GM23338 (cell line): ENCODE measurements at regions not wholly inside any gene's neighbourhood (a gene's known extent, or its start where the extent isn't known, plus 50 kb on each side); places are given as distances from the start of the nearest gene placed in this dataset.

ENCODE experiments used
- ATAC-seq: fragments of 200-7000 bp; cut with Tn5 transposase; 3 replicates; pipeline ENCODE4 v1.9.1; 2020
- DNase-seq: peaks from one replicate; pipeline ENCODE4 v3.0.0-alpha.2; 2015; ENCODE audit warnings: low spot score
- H2AFZ ChIP-seq: fragments of 200-600 bp; sonication (generic); 2 replicates; pipeline ENCODE4 v1.8.0; 2016; ENCODE audit warnings: antibody characterized with exemption, mild to moderate bottlenecking, moderate library complexity
- H3F3A ChIP-seq: fragments of 200-600 bp; sonication (generic); replicated peaks from 2 replicates; pipeline ENCODE4 v1.8.0; 2017; ENCODE audit warnings: antibody characterized with exemption, mixed run types, low read depth
- H3K27ac ChIP-seq: fragments of 200-600 bp; sonication (generic); 2 replicates; pipeline ENCODE4 v1.6.1; 2016; ENCODE audit warnings: low read depth
- H3K27me3 ChIP-seq: fragments of 200-600 bp; sonication (generic); 2 replicates; pipeline ENCODE4 v1.8.0; 2016; ENCODE audit warnings: mild to moderate bottlenecking, mixed run types, moderate library complexity; ENCODE audit not compliant: insufficient read depth
- H3K36me3 ChIP-seq: fragments of 200-600 bp; sonication (generic); 2 replicates; pipeline ENCODE4 v1.8.0; 2016; ENCODE audit warnings: mild to moderate bottlenecking; ENCODE audit not compliant: insufficient read depth
- H3K4me1 ChIP-seq: fragments of 200-600 bp; sonication (generic); 2 replicates; pipeline ENCODE4 v1.8.0; 2016; ENCODE audit warnings: mild to moderate bottlenecking, moderate library complexity; ENCODE audit not compliant: insufficient read depth
- H3K4me2 ChIP-seq: fragments of 200-600 bp; sonication (generic); 2 replicates; pipeline ENCODE4 v1.7.1; 2017; ENCODE audit warnings: mixed run types
- H3K4me3 ChIP-seq: fragments of 200-600 bp; sonication (generic); 2 replicates; pipeline ENCODE4 v1.6.1; 2016; ENCODE audit warnings: mixed run types
- H3K79me2 ChIP-seq: fragments of 200-600 bp; sonication (generic); replicated peaks from 2 replicates; pipeline ENCODE4 v1.8.0; 2017; ENCODE audit warnings: mild to moderate bottlenecking; ENCODE audit not compliant: insufficient read depth
- H3K9me2 ChIP-seq: fragments of 200-600 bp; sonication (generic); 2 replicates; pipeline ENCODE4 v1.8.0; 2017; ENCODE audit not compliant: insufficient read depth
- H4K20me1 ChIP-seq: fragments of 200-600 bp; sonication (generic); replicated peaks from 2 replicates; pipeline ENCODE4 v1.8.0; 2017; ENCODE audit warnings: mild to moderate bottlenecking; ENCODE audit not compliant: insufficient read depth
- H3K27ac Mint-ChIP-seq: 2 replicates; pipeline ENCODE4 v1.8.0; 2020; ENCODE audit warnings: inconsistent platforms, mild to moderate bottlenecking, moderate library complexity, mixed read lengths
- H3K27me3 Mint-ChIP-seq: 3 replicates; pipeline ENCODE4 v1.8.0; 2022; ENCODE audit warnings: low read depth, mild to moderate bottlenecking, moderate library complexity, mixed read lengths, inconsistent platforms; ENCODE audit not compliant: insufficient read depth, poor library complexity
- H3K36me3 Mint-ChIP-seq: 3 replicates; pipeline ENCODE4 v1.8.0; 2021; ENCODE audit warnings: low read depth, mild to moderate bottlenecking, inconsistent platforms, moderate library complexity, mixed read lengths
- H3K4me1 Mint-ChIP-seq: 3 replicates; pipeline ENCODE4 v1.8.0; 2020; ENCODE audit warnings: mild to moderate bottlenecking, inconsistent platforms, mixed read lengths
- H3K4me3 Mint-ChIP-seq: 3 replicates; pipeline ENCODE4 v1.8.0; 2021; ENCODE audit warnings: moderate library complexity, mild to moderate bottlenecking, inconsistent platforms, mixed read lengths
- H3K9me3 Mint-ChIP-seq: 3 replicates; pipeline ENCODE4 v1.8.0; 2020; ENCODE audit warnings: moderate library complexity, mild to moderate bottlenecking, inconsistent platforms, mixed read lengths
- EZH2phosphoT487 ChIP-seq: fragments of 200-600 bp; sonication (generic); IDR thresholded peaks from one replicate; pipeline ENCODE4 v1.8.1; 2018; ENCODE audit warnings: antibody characterized with exemption; ENCODE audit not compliant: unreplicated experiment
- NANOG ChIP-seq: IDR thresholded peaks from 2 replicates; pipeline ENCODE4 v1.6.1; 2016; ENCODE audit warnings: antibody characterized with exemption, borderline replicate concordance
- POLR2AphosphoS5 ChIP-seq: IDR thresholded peaks from 2 replicates; pipeline ENCODE4 v1.6.1; 2016; ENCODE audit warnings: antibody characterized with exemption, low read depth
- ZNF114 ChIP-seq: fragments of 250-450 bp; sonication (Bioruptor Pico); IDR thresholded peaks from 2 replicates; pipeline ENCODE4 v1.5.0; 2020; ENCODE audit warnings: mild to moderate bottlenecking, moderate library complexity
- TF ChIP-seq, protein P1 (sequence below): fragments of 250-450 bp; sonication (Bioruptor Pico); IDR thresholded peaks from 2 replicates; pipeline ENCODE4 v1.5.0; 2020; ENCODE audit warnings: mild to moderate bottlenecking, moderate library complexity

- no peak for DNase-seq
- no peak overlapping the region for H3K27ac Mint-ChIP-seq
- H3K9me3 Mint-ChIP-seq, result no peaks in the 10 kb centered on the region
- no peak for TF ChIP-seq ZNF114 (CRISPR knock-in tag)
- no peak for TF ChIP-seq POLR2AphosphoS5
- no peak for TF ChIP-seq NANOG
- TF ChIP-seq, protein P1, sequence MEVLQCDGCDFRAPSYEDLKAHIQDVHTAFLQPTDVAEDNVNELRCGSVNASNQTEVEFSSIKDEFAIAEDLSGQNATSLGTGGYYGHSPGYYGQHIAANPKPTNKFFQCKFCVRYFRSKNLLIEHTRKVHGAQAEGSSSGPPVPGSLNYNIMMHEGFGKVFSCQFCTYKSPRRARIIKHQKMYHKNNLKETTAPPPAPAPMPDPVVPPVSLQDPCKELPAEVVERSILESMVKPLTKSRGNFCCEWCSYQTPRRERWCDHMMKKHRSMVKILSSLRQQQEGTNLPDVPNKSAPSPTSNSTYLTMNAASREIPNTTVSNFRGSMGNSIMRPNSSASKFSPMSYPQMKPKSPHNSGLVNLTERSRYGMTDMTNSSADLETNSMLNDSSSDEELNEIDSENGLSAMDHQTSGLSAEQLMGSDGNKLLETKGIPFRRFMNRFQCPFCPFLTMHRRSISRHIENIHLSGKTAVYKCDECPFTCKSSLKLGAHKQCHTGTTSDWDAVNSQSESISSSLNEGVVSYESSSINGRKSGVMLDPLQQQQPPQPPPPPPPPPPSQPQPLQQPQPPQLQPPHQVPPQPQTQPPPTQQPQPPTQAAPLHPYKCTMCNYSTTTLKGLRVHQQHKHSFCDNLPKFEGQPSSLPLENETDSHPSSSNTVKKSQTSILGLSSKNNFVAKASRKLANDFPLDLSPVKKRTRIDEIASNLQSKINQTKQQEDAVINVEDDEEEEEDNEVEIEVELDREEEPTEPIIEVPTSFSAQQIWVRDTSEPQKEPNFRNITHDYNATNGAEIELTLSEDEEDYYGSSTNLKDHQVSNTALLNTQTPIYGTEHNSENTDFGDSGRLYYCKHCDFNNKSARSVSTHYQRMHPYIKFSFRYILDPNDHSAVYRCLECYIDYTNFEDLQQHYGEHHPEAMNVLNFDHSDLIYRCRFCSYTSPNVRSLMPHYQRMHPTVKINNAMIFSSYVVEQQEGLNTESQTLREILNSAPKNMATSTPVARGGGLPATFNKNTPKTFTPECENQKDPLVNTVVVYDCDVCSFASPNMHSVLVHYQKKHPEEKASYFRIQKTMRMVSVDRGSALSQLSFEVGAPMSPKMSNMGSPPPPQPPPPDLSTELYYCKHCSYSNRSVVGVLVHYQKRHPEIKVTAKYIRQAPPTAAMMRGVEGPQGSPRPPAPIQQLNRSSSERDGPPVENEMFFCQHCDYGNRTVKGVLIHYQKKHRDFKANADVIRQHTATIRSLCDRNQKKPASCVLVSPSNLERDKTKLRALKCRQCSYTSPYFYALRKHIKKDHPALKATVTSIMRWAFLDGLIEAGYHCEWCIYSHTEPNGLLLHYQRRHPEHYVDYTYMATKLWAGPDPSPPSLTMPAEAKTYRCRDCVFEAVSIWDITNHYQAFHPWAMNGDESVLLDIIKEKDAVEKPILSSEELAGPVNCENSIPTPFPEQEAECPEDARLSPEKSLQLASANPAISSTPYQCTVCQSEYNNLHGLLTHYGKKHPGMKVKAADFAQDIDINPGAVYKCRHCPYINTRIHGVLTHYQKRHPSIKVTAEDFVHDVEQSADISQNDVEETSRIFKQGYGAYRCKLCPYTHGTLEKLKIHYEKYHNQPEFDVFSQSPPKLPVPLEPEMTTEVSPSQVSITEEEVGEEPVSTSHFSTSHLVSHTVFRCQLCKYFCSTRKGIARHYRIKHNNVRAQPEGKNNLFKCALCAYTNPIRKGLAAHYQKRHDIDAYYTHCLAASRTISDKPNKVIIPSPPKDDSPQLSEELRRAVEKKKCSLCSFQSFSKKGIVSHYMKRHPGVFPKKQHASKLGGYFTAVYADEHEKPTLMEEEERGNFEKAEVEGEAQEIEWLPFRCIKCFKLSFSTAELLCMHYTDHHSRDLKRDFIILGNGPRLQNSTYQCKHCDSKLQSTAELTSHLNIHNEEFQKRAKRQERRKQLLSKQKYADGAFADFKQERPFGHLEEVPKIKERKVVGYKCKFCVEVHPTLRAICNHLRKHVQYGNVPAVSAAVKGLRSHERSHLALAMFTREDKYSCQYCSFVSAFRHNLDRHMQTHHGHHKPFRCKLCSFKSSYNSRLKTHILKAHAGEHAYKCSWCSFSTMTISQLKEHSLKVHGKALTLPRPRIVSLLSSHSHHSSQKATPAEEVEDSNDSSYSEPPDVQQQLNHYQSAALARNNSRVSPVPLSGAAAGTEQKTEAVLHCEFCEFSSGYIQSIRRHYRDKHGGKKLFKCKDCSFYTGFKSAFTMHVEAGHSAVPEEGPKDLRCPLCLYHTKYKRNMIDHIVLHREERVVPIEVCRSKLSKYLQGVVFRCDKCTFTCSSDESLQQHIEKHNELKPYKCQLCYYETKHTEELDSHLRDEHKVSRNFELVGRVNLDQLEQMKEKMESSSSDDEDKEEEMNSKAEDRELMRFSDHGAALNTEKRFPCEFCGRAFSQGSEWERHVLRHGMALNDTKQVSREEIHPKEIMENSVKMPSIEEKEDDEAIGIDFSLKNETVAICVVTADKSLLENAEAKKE (CRISPR knock-in tag), result no peak
- no peak overlapping the region for H2AFZ ChIP-seq
- H3K27ac ChIP-seq, result no peak overlapping the region
- H3K79me2 ChIP-seq, result no peaks in the 10 kb centered on the region
- H3F3A ChIP-seq, result no peaks in the 10 kb centered on the region
- H3K9me2 ChIP-seq, result no peaks in the 10 kb centered on the region
- H3K27me3 ChIP-seq, result no peaks in the 10 kb centered on the region
- H3K36me3 Mint-ChIP-seq, result no peaks in the 10 kb centered on the region
- H3K36me3 ChIP-seq, result no peaks in the 10 kb centered on the region
- no peak overlapping the region for H3K4me3 ChIP-seq
- no peaks in the 10 kb centered on the region for H3K4me1 Mint-ChIP-seq
- H3K4me1 ChIP-seq, result no peaks in the 10 kb centered on the region
- no peak overlapping the region for H3K4me3 Mint-ChIP-seq
- H3K27me3 Mint-ChIP-seq, result no peaks in the 10 kb centered on the region
- H3K4me2 ChIP-seq, result no peak overlapping the region
- no peak for ATAC-seq
- no peaks in the 10 kb centered on the region for H4K20me1 ChIP-seq
Measured at GRCh38 chr2:41621563-41621962, 426.3 kb upstream of the PKDCC start.

GRCh38 chr2:41622301-41622700, 425.5 kb upstream of the PKDCC start:
- no peak overlapping the region for H3K4me2 ChIP-seq
- H4K20me1 ChIP-seq, result no peaks in the 10 kb centered on the region
- no peak overlapping the region for H3K4me3 Mint-ChIP-seq
- H2AFZ ChIP-seq, result no peak overlapping the region
- H3K9me2 ChIP-seq, result no peaks in the 10 kb centered on the region
- TF ChIP-seq POLR2AphosphoS5 (no peak), EZH2phosphoT487 (no peak)
- H3K4me1 Mint-ChIP-seq, result no peaks in the 10 kb centered on the region
- no peak overlapping the region for H3K4me3 ChIP-seq
- H3K79me2 ChIP-seq, result no peaks in the 10 kb centered on the region
- no peaks in the 10 kb centered on the region for H3K27me3 Mint-ChIP-seq
- H3K27ac Mint-ChIP-seq, result no peak overlapping the region
- H3K27ac ChIP-seq, result no peak overlapping the region
- H3K9me3 Mint-ChIP-seq, result no peaks in the 10 kb centered on the region
- H3K36me3 Mint-ChIP-seq, result no peaks in the 10 kb centered on the region
- no peaks in the 10 kb centered on the region for H3K36me3 ChIP-seq
- no peaks in the 10 kb centered on the region for H3F3A ChIP-seq
- ATAC-seq, result no peak
- DNase-seq, result no peak
- no peaks in the 10 kb centered on the region for H3K27me3 ChIP-seq
- no peaks in the 10 kb centered on the region for H3K4me1 ChIP-seq
